GM12878 (cell line): ENCODE measurements at regions not wholly inside any gene's neighbourhood (a gene's known extent, or its start where the extent isn't known, plus 50 kb on each side); places are given as distances from the start of the nearest gene placed in this dataset.

Experiments used
- ATAC-seq: fragments of 200-7000 bp; cut with Tn5 transposase; 3 replicates; pipeline ENCODE4 v1.9.1; 2020; ENCODE audit warnings: mild to moderate bottlenecking, moderate library complexity
- BruUV-seq: library from RNA; stranded (reverse); fragments of 400-500 nt; replicated peaks from 2 replicates; lab custom pipeline; 2021; lab: Mats Ljungman, UMichigan
- CTCF ChIA-PET: fragments of 300-600 bp; sonication (Branson Sonifier 250); formaldehyde crosslinking; extraction: SDS; loops from one replicate; lab custom pipeline; 2021; ENCODE audit warnings: inconsistent platforms; lab: Yijun Ruan, JAX
- POLR2A ChIA-PET: fragments of 350-600 bp; formaldehyde crosslinking; extraction: SDS; loops from one replicate; lab custom pipeline; 2021; ENCODE audit warnings: inconsistent platforms; lab: Charles Lee
- RAD21 ChIA-PET: fragments of 300-600 bp; sonication (Branson Sonifier 250); formaldehyde crosslinking; loops from one replicate; lab custom pipeline; 2023; ENCODE audit warnings: antibody characterized with exemption; ENCODE audit not compliant: unreplicated experiment; lab: Charles Lee
- SMC1A ChIA-PET: fragments of 300-600 bp; sonication (Branson Sonifier 250); formaldehyde crosslinking; loops from one replicate; lab custom pipeline; 2023; ENCODE audit not compliant: unreplicated experiment, uncharacterized antibody; lab: Charles Lee
- DNase-seq: peaks from one replicate; pipeline ENCODE4 v3.0.0-alpha.2; 2011; ENCODE audit warnings: low read depth, low spot score
- FAIRE-seq: peaks from 3 replicates; lab custom pipeline; 2011; peaks lifted over from hg19 to GRCh38; lab: Jason Lieb, UNC
- H2AFZ ChIP-seq: 2 replicates; pipeline ENCODE4 v1.6.0; 2011; ENCODE audit warnings: low read depth, low read length, control low read depth; ENCODE audit not compliant: control insufficient read depth
- H3K27ac ChIP-seq: 2 replicates; pipeline ENCODE4 v1.5.1; 2011; ENCODE audit warnings: control low read depth; ENCODE audit not compliant: control insufficient read depth, insufficient read depth
- H3K27me3 ChIP-seq, 2 experiments: replicated peaks in 1 of 2; 2 replicates each; pipeline versions ENCODE4 v1.6.0 to v1.6.1; 2011; ENCODE audit warnings: low read length in 1 of 2; ENCODE audit not compliant: control insufficient read depth in 2 of 2, insufficient read depth in 2 of 2
- H3K36me3 ChIP-seq, 2 experiments: 2 replicates each; pipeline ENCODE4 v1.5.1; 2011; ENCODE audit warnings: low read length in 1 of 2; ENCODE audit not compliant: control insufficient read depth in 2 of 2, insufficient read depth in 2 of 2
- H3K4me1 ChIP-seq: 2 replicates; pipeline ENCODE4 v1.6.1; 2011; ENCODE audit warnings: mild to moderate bottlenecking, low read length, moderate library complexity, mixed read lengths; ENCODE audit not compliant: control insufficient read depth, insufficient read depth
- H3K4me2 ChIP-seq: 2 replicates; pipeline ENCODE4 v1.6.0; 2011; ENCODE audit warnings: control low read depth; ENCODE audit not compliant: control insufficient read depth, insufficient read depth
- H3K4me3 ChIP-seq: fragments of 200-600 bp; sonication (generic); 2 replicates; pipeline ENCODE4 v1.5.1; 2016
- H3K79me2 ChIP-seq: 2 replicates; pipeline ENCODE4 v1.6.0; 2011; ENCODE audit warnings: low read length; ENCODE audit not compliant: control insufficient read depth, insufficient read depth
- H3K9ac ChIP-seq: 2 replicates; pipeline ENCODE4 v1.8.0; 2011; ENCODE audit warnings: low read length, control low read depth, mixed read lengths; ENCODE audit not compliant: control insufficient read depth, insufficient read depth
- H3K9me3 ChIP-seq: replicated peaks from 3 replicates; pipeline ENCODE4 v1.5.1; 2011; ENCODE audit warnings: mild to moderate bottlenecking, low read length; ENCODE audit not compliant: control insufficient read depth, insufficient read depth
- H4K20me1 ChIP-seq: 2 replicates; pipeline ENCODE4 v1.6.0; 2011; ENCODE audit not compliant: control insufficient read depth, insufficient read depth
- ASH2L ChIP-seq: fragments of 300-600, 200-600 bp; sonication (generic); IDR thresholded peaks from 2 replicates; pipeline ENCODE4 v1.6.1; 2017; ENCODE audit warnings: low read depth, mild to moderate bottlenecking, borderline replicate concordance
- CREB1 ChIP-seq: IDR thresholded peaks from 2 replicates; pipeline ENCODE4 v1.6.1; 2012; ENCODE audit warnings: low read depth, mild to moderate bottlenecking, inconsistent platforms
- IKZF2 ChIP-seq, 2 experiments: fragments of 450-650 bp; IDR thresholded peaks; 2 replicates each; pipeline ENCODE4 v1.6.1; 2017; ENCODE audit warnings: mild to moderate bottlenecking in 2 of 2, moderate library complexity in 2 of 2
- RB1 ChIP-seq: fragments of 450-650 bp; formaldehyde crosslinking; IDR thresholded peaks from 2 replicates; pipeline ENCODE4 v1.6.1; 2017; ENCODE audit warnings: mild to moderate bottlenecking, borderline replicate concordance
- SMAD1 ChIP-seq: fragments of 450-650 bp; IDR thresholded peaks from 2 replicates; pipeline ENCODE4 v1.6.1; 2018; ENCODE audit warnings: mild to moderate bottlenecking, low read depth; ENCODE audit not compliant: partially characterized antibody
- SMAD5 ChIP-seq: IDR thresholded peaks from 2 replicates; pipeline ENCODE4 v1.6.1; 2016; ENCODE audit warnings: antibody characterized with exemption, low read depth
- SUPT20H ChIP-seq: IDR thresholded peaks from 2 replicates; pipeline ENCODE4 v1.6.1; 2011; ENCODE audit warnings: low read depth, mild to moderate bottlenecking, low read length, moderate library complexity, borderline replicate concordance; ENCODE audit not compliant: control insufficient read depth
- TCF3 ChIP-seq: IDR thresholded peaks from 2 replicates; pipeline ENCODE4 v1.6.1; 2012; ENCODE audit warnings: low read depth, mild to moderate bottlenecking, low read length, borderline replicate concordance; ENCODE audit not compliant: insufficient read depth
- ZBTB40 ChIP-seq: fragments of 450-650 bp; IDR thresholded peaks from 2 replicates; pipeline ENCODE4 v1.6.1; 2016; ENCODE audit warnings: mild to moderate bottlenecking, moderate library complexity, borderline replicate concordance
- WGBS: methylation state at CpG from one replicate; pipeline ENCODE4 v1.1.6; 2016; ENCODE audit warnings: low lambda C conversion rate; ENCODE audit not compliant: insufficient replicate concordance, insufficient coverage; ENCODE audit errors: missing lambda C conversion rate; 5-methylcytosine and 5-hydroxymethylcytosine counted together
- in situ Hi-C: fragments of 300-500 bp; cut with MboI; formaldehyde crosslinking; loops from 9 replicates; pipeline ENCODE4 v1.14.3; 2018; ENCODE audit warnings: mixed read lengths
- intact Hi-C: fragments of 100-400 bp; cut with micrococcal nuclease; formaldehyde crosslinking; loops from one replicate; pipeline ENCODE4 v1.14.2; 2022; ENCODE audit not compliant: unreplicated experiment

GRCh38 chr4:38385093-38386004 lies 278.6 kb upstream of the KLF3 start:
- no peak overlapping the region for H2AFZ ChIP-seq
- ATAC-seq = no peak
- no TSS peak for BruUV-seq
- 24% methylated on average over 6 of the region's 6 CpGs for WGBS
- no peak overlapping the region for H3K4me2 ChIP-seq
- DNase-seq = no peak
- TF ChIP-seq ZBTB40 (no peak), TCF3 (no peak), SMAD1 (no peak), ASH2L (no peak), SMAD5 (no peak), CREB1 (no peak), RB1 (no peak), IKZF2 (IDR thresholded peaks at IDR 0.05) (no peak), SUPT20H (no peak)
- FAIRE-seq = no peak
- H3K9me3 ChIP-seq = peaks cover 3% of the 10 kb centered on the region
- intact Hi-C loops (no loop called here), in situ Hi-C loops (no loop called here)
- H3K4me3 ChIP-seq = no peak overlapping the region
- no peaks in the 10 kb centered on the region for H3K4me1 ChIP-seq
- SMC1A ChIA-PET = interaction anchor here (0.6 to 1.0 kb wide), 4 partner anchors 183 to 1029 kb away, joined by 3 to 4 read pairs (median 3); no protein-coding TSS in a partner anchor
- H4K20me1 ChIP-seq = no peaks in the 10 kb centered on the region
- RAD21 ChIA-PET = interaction anchor here (0.6 kb wide), 2 partner anchors 9 to 66 kb away, joined by 3 read pairs; no protein-coding TSS in a partner anchor
- no peak overlapping the region for H3K9ac ChIP-seq
- CTCF ChIA-PET = interaction anchor here (1.5 kb wide), 1 partner anchor 205 kb away, joined by 3 read pairs; no protein-coding TSS in a partner anchor
- POLR2A ChIA-PET = no interaction called here
- H3K27me3 ChIP-seq = no peaks in the 10 kb centered on the region
- no peak overlapping the region for H3K27ac ChIP-seq
- no peaks in the 10 kb centered on the region for H3K79me2 ChIP-seq
- no peaks in the 10 kb centered on the region for H3K36me3 ChIP-seq
